ENCODE measurements at regions not wholly inside any gene's neighbourhood (a gene's known extent, or its start where the extent isn't known, plus 50 kb on each side); places are given as distances from the start of the nearest gene placed in this dataset.

- TF ChIP-seq CTCF (IDR thresholded peaks at IDR 0.05; ENCODE audit: low read depth, low read length) (no peak), EZH2phosphoT487 (IDR thresholded peaks at IDR 0.05; ENCODE audit: low read depth) (no peak)
Measured at GRCh38 chr9:13372510-13372909, 93.0 kb upstream of the MPDZ start.

All from OCI-LY3 (cell line).